M059J (cell line): ENCODE measurements at regions not wholly inside any gene's neighbourhood (a gene's known extent, or its start where the extent isn't known, plus 50 kb on each side); places are given as distances from the start of the nearest gene placed in this dataset.

Experiments used
- DNase-seq: peaks from one replicate; pipeline ENCODE4 v3.0.0-alpha.2; 2012; ENCODE audit warnings: low read depth

GRCh38 chr11:131121426-131122333, 205.4 kb upstream of the SNX19 start:
- DNase-seq, result no peak

GRCh38 chr11:131122448-131122847, 206.2 kb upstream of the SNX19 start:
- DNase-seq, result no peak

- no peak for DNase-seq
Measured at GRCh38 chr11:131129474-131129873, 213.2 kb upstream of the SNX19 start.

- DNase-seq, result no peak
Measured at GRCh38 chr11:131135611-131136010, 219.3 kb upstream of the SNX19 start.

- no peak for DNase-seq
Measured at GRCh38 chr11:131136486-131136885, 220.2 kb upstream of the SNX19 start.

- no peak for DNase-seq
Measured at GRCh38 chr11:131137046-131137445, 220.8 kb upstream of the SNX19 start.

GRCh38 chr11:131138731-131139130, 222.5 kb upstream of the SNX19 start:
- no peak for DNase-seq

- DNase-seq, result no peak
Measured at GRCh38 chr11:131145791-131146190, 224.6 kb upstream of the NTM start.

GRCh38 chr11:131146827-131147490, 223.5 kb upstream of the NTM start:
- no peak for DNase-seq

- no peak for DNase-seq
Measured at GRCh38 chr11:131154351-131154750, 216.1 kb upstream of the NTM start.

- DNase-seq, result no peak
Measured at GRCh38 chr11:131157678-131158077, 212.7 kb upstream of the NTM start.

- DNase-seq, result no peak
Measured at GRCh38 chr11:131160846-131161245, 209.6 kb upstream of the NTM start.

GRCh38 chr11:131163613-131164012, 206.8 kb upstream of the NTM start:
- DNase-seq, result no peak

- no peak for DNase-seq
Measured at GRCh38 chr11:131165036-131165435, 205.4 kb upstream of the NTM start.

GRCh38 chr11:131168839-131169713, 201.3 kb upstream of the NTM start:
- no peak for DNase-seq

GRCh38 chr11:131172011-131172410, 198.4 kb upstream of the NTM start:
- no peak for DNase-seq

- DNase-seq, result no peak
Measured at GRCh38 chr11:131178020-131178419, 192.4 kb upstream of the NTM start.

GRCh38 chr11:131178596-131178995, 191.8 kb upstream of the NTM start:
- DNase-seq, result no peak

- no peak for DNase-seq
Measured at GRCh38 chr11:131179836-131180235, 190.6 kb upstream of the NTM start.

GRCh38 chr11:131185915-131186314, 184.5 kb upstream of the NTM start:
- no peak for DNase-seq

GRCh38 chr11:131186629-131187101, 183.8 kb upstream of the NTM start:
- no peak for DNase-seq

GRCh38 chr11:131190446-131190845, 180.0 kb upstream of the NTM start:
- DNase-seq, result no peak
